MM.1S (cell line): ENCODE measurements at regions not wholly inside any gene's neighbourhood (a gene's known extent, or its start where the extent isn't known, plus 50 kb on each side); places are given as distances from the start of the nearest gene placed in this dataset.

Source experiments
- DNase-seq: peaks from one replicate; pipeline ENCODE4 v3.0.0-alpha.2; 2015
- H2AFZ ChIP-seq: fragments of 300-600 bp; sonication (generic); 2 replicates; pipeline ENCODE4 v1.6.0; 2016; ENCODE audit warnings: antibody characterized with exemption, low read length
- H3F3A ChIP-seq: fragments of 300-600 bp; sonication (generic); 2 replicates; pipeline ENCODE4 v1.6.1; 2016; ENCODE audit warnings: mild to moderate bottlenecking, antibody characterized with exemption, low read length, moderate library complexity, mixed read lengths; ENCODE audit not compliant: insufficient read depth
- H3K27ac ChIP-seq: fragments of 300-600 bp; sonication (generic); 2 replicates; pipeline ENCODE4 v1.5.1; 2016; ENCODE audit warnings: mild to moderate bottlenecking, low read length
- H3K27me3 ChIP-seq: fragments of 300-600 bp; sonication (generic); replicated peaks from 2 replicates; pipeline ENCODE4 v1.6.0; 2016; ENCODE audit warnings: low read length; ENCODE audit not compliant: insufficient read depth
- H3K36me3 ChIP-seq: fragments of 300-600 bp; sonication (generic); replicated peaks from 2 replicates; pipeline ENCODE4 v1.6.1; 2016; ENCODE audit warnings: mild to moderate bottlenecking, low read length, mixed read lengths; ENCODE audit not compliant: insufficient read depth
- H3K4me1 ChIP-seq: fragments of 300-600 bp; sonication (generic); 2 replicates; pipeline ENCODE4 v1.6.1; 2016; ENCODE audit warnings: low read length, mixed read lengths
- H3K4me2 ChIP-seq: fragments of 300-600 bp; sonication (generic); 2 replicates; pipeline ENCODE4 v1.6.0; 2016; ENCODE audit warnings: low read depth, low read length
- H3K4me3 ChIP-seq: fragments of 300-600 bp; sonication (generic); 2 replicates; pipeline ENCODE4 v1.5.1; 2016; ENCODE audit warnings: low read length, mixed read lengths
- H3K79me2 ChIP-seq: fragments of 300-600 bp; sonication (generic); 2 replicates; pipeline ENCODE4 v1.6.1; 2016; ENCODE audit warnings: mixed run types, low read length, mixed read lengths
- H3K9ac ChIP-seq: fragments of 300-600 bp; sonication (generic); 2 replicates; pipeline ENCODE4 v1.6.1; 2016; ENCODE audit warnings: low read length, mixed read lengths
- H3K9me2 ChIP-seq: fragments of 300-600 bp; sonication (generic); replicated peaks from 2 replicates; pipeline ENCODE4 v1.6.1; 2016; ENCODE audit warnings: mild to moderate bottlenecking, low read length, mixed read lengths; ENCODE audit not compliant: insufficient read depth
- H3K9me3 ChIP-seq: fragments of 300-600 bp; sonication (generic); replicated peaks from 2 replicates; pipeline ENCODE4 v1.6.1; 2016; ENCODE audit warnings: mild to moderate bottlenecking, low read length, mixed read lengths; ENCODE audit not compliant: insufficient read depth
- H4K20me1 ChIP-seq: fragments of 300-600 bp; sonication (generic); 2 replicates; pipeline ENCODE4 v1.6.1; 2016; ENCODE audit warnings: mild to moderate bottlenecking, low read length, moderate library complexity, mixed read lengths; ENCODE audit not compliant: insufficient read depth
- CTCF ChIP-seq: fragments of 300-600 bp; sonication (generic); IDR thresholded peaks from 2 replicates; pipeline ENCODE4 v1.5.1; 2016; ENCODE audit warnings: antibody characterized with exemption, low read length, mixed read lengths
- EZH2 ChIP-seq: fragments of 300-600 bp; sonication (generic); optimal IDR thresholded peaks from 2 replicates; pipeline ENCODE3; 2017; ENCODE audit warnings: low read depth, mild to moderate bottlenecking, antibody characterized with exemption, low read length, mixed read lengths
- EZH2phosphoT487 ChIP-seq: fragments of 300-600 bp; sonication (generic); IDR thresholded peaks from 2 replicates; pipeline ENCODE4 v1.6.1; 2018; ENCODE audit warnings: antibody characterized with exemption, low read length

- no peaks in the 10 kb centered on the region for H3F3A ChIP-seq
- no peaks in the 10 kb centered on the region for H3K9me2 ChIP-seq
- no peak overlapping the region for H3K4me3 ChIP-seq
- no peaks in the 10 kb centered on the region for H4K20me1 ChIP-seq
- H3K9me3 ChIP-seq: no peaks in the 10 kb centered on the region
- H3K27ac ChIP-seq: no peak overlapping the region
- no peaks in the 10 kb centered on the region for H3K79me2 ChIP-seq
- H3K9ac ChIP-seq: no peak overlapping the region
- no peaks in the 10 kb centered on the region for H3K36me3 ChIP-seq
- H3K4me2 ChIP-seq: no peak overlapping the region
- TF ChIP-seq EZH2 (no peak), CTCF (no peak), EZH2phosphoT487 (no peak)
- H3K27me3 ChIP-seq: no peaks in the 10 kb centered on the region
- no peaks in the 10 kb centered on the region for H3K4me1 ChIP-seq
- no peak for DNase-seq
- no peak overlapping the region for H2AFZ ChIP-seq
These were observed 923.1 kb upstream of the MDGA2 start for GRCh38 chr14:48598458-48598857.

- no peaks in the 10 kb centered on the region for H3K4me1 ChIP-seq
- H4K20me1 ChIP-seq: no peaks in the 10 kb centered on the region
- no peaks in the 10 kb centered on the region for H3K79me2 ChIP-seq
- no peak for DNase-seq
- no peak overlapping the region for H3K27ac ChIP-seq
- H3K9me2 ChIP-seq: no peaks in the 10 kb centered on the region
- no peaks in the 10 kb centered on the region for H3K27me3 ChIP-seq
- H3K4me3 ChIP-seq: no peak overlapping the region
- TF ChIP-seq EZH2: no peak
- TF ChIP-seq EZH2phosphoT487: no peak
- no peaks in the 10 kb centered on the region for H3K9me3 ChIP-seq
- H3K9ac ChIP-seq: no peak overlapping the region
- H3F3A ChIP-seq: no peaks in the 10 kb centered on the region
- no peak overlapping the region for H2AFZ ChIP-seq
- H3K4me2 ChIP-seq: no peak overlapping the region
- no peaks in the 10 kb centered on the region for H3K36me3 ChIP-seq
These were observed 910.7 kb upstream of the MDGA2 start for GRCh38 chr14:48586099-48586498.

- Histone ChIP-seq H3K36me3 (no peaks in the 10 kb centered on the region), H4K20me1 (no peaks in the 10 kb centered on the region)
- no peak for TF ChIP-seq EZH2phosphoT487
- no peak for TF ChIP-seq EZH2
- TF ChIP-seq CTCF: no peak
These were observed 908.6 kb upstream of the MDGA2 start for GRCh38 chr14:48584031-48584430.

GRCh38 chr14:48582938-48583337 is 907.5 kb upstream of the MDGA2 start:
- Histone ChIP-seq H3K36me3 (no peaks in the 10 kb centered on the region), H3K9me3 (no peaks in the 10 kb centered on the region), H3K4me3 (no peak overlapping the region), H3K79me2 (no peaks in the 10 kb centered on the region), H3K27ac (no peak overlapping the region), H3K4me2 (no peak overlapping the region), H2AFZ (no peak overlapping the region), H3K27me3 (no peaks in the 10 kb centered on the region), H4K20me1 (no peaks in the 10 kb centered on the region), H3F3A (no peaks in the 10 kb centered on the region), H3K4me1 (no peaks in the 10 kb centered on the region), H3K9me2 (no peaks in the 10 kb centered on the region), H3K9ac (no peak overlapping the region)
- TF ChIP-seq EZH2phosphoT487 (no peak), CTCF (no peak), EZH2 (no peak)
- DNase-seq: no peak

More at GRCh38 chr14:48584031-48584430, 908.6 kb upstream of the MDGA2 start:
- no peak overlapping the region for H3K4me3 ChIP-seq
- no peaks in the 10 kb centered on the region for H3K27me3 ChIP-seq
- H3K9me3 ChIP-seq: no peaks in the 10 kb centered on the region
- no peaks in the 10 kb centered on the region for H3F3A ChIP-seq
- H2AFZ ChIP-seq: no peak overlapping the region
- DNase-seq: no peak
- no peak overlapping the region for H3K27ac ChIP-seq
- no peaks in the 10 kb centered on the region for H3K9me2 ChIP-seq
- H3K4me2 ChIP-seq: no peak overlapping the region
- H3K79me2 ChIP-seq: no peaks in the 10 kb centered on the region
- H3K9ac ChIP-seq: no peak overlapping the region
- no peaks in the 10 kb centered on the region for H3K4me1 ChIP-seq
